22Rv1 (cell line): ENCODE measurements at regions not wholly inside any gene's neighbourhood (a gene's known extent, or its start where the extent isn't known, plus 50 kb on each side); places are given as distances from the start of the nearest gene placed in this dataset.

ENCODE experiments used
- H3K27ac ChIP-seq: fragments of 450-650 bp; 2 replicates; pipeline ENCODE4 v1.5.1; 2017
- CTCF ChIP-seq: fragments of 450-650 bp; IDR thresholded peaks from 2 replicates; pipeline ENCODE4 v1.5.1; 2017; ENCODE audit warnings: mild to moderate bottlenecking
- ZFX ChIP-seq: fragments of 450-650 bp; IDR thresholded peaks from 2 replicates; pipeline ENCODE4 v1.6.1; 2017; ENCODE audit warnings: antibody characterized with exemption, borderline replicate concordance

GRCh38 chr2:204306667-204307066 lies 238.6 kb upstream of the PARD3B start:
- TF ChIP-seq ZFX (no peak), CTCF (no peak)
- no peak overlapping the region for H3K27ac ChIP-seq

GRCh38 chr2:204312105-204312504 lies 233.2 kb upstream of the PARD3B start:
- no peak overlapping the region for H3K27ac ChIP-seq
- TF ChIP-seq CTCF (no peak), ZFX (no peak)

- no peak overlapping the region for H3K27ac ChIP-seq
- TF ChIP-seq CTCF (no peak), ZFX (no peak)
Measured at GRCh38 chr2:204313256-204313655, 232.0 kb upstream of the PARD3B start.

GRCh38 chr2:204315236-204315662 lies 230.0 kb upstream of the PARD3B start:
- H3K27ac ChIP-seq = no peak overlapping the region
- no peak for TF ChIP-seq CTCF

- H3K27ac ChIP-seq = no peak overlapping the region
- TF ChIP-seq ZFX (no peak), CTCF (no peak)
Measured at GRCh38 chr2:204317640-204318039, 227.6 kb upstream of the PARD3B start.

- no peak for TF ChIP-seq CTCF
- no peak for TF ChIP-seq ZFX
Measured at GRCh38 chr2:204321027-204321800, 224.1 kb upstream of the PARD3B start.

GRCh38 chr2:204321910-204322751 lies 223.1 kb upstream of the PARD3B start:
- H3K27ac ChIP-seq = no peak overlapping the region
- TF ChIP-seq CTCF (no peak), ZFX (no peak)

More at GRCh38 chr2:204321027-204321800, 224.1 kb upstream of the PARD3B start:
- H3K27ac ChIP-seq = no peak overlapping the region
